WTC11 (cell line): ENCODE measurements at regions not wholly inside any gene's neighbourhood (a gene's known extent, or its start where the extent isn't known, plus 50 kb on each side); places are given as distances from the start of the nearest gene placed in this dataset.

Source experiments
- ATAC-seq: fragments of 200-7000 bp; cut with Tn5 transposase; 2 replicates; pipeline ENCODE4 v1.10.0; 2021; ENCODE audit warnings: mild to moderate bottlenecking, moderate library complexity
- CTCF ChIA-PET: fragments of 300-600 bp; sonication (Branson Sonifier 250); formaldehyde crosslinking; loops from one replicate; lab custom pipeline; 2021; ENCODE audit warnings: antibody characterized with exemption; lab: Charles Lee
- POLR2A ChIA-PET: fragments of 350-600 bp; sonication (Branson Sonifier 250); formaldehyde crosslinking; loops from one replicate; lab custom pipeline; 2021; ENCODE audit warnings: antibody characterized with exemption; lab: Charles Lee
- DNase-seq: peaks from one replicate; pipeline ENCODE4 v3.0.0; 2021; ENCODE audit warnings: low spot score
- H3K27ac Mint-ChIP-seq: 2 replicates; pipeline ENCODE4 v1.8.0; 2021; ENCODE audit warnings: mixed read lengths
- H3K27me3 Mint-ChIP-seq: 2 replicates; pipeline ENCODE4 v1.8.0; 2021; ENCODE audit warnings: low read depth, mild to moderate bottlenecking, moderate library complexity, mixed read lengths
- H3K36me3 Mint-ChIP-seq: 2 replicates; pipeline ENCODE4 v1.8.0; 2021; ENCODE audit warnings: mixed read lengths
- H3K4me1 Mint-ChIP-seq: 2 replicates; pipeline ENCODE4 v1.8.0; 2022; ENCODE audit warnings: mixed read lengths
- H3K4me3 Mint-ChIP-seq: 2 replicates; pipeline ENCODE4 v1.8.0; 2021; ENCODE audit warnings: mild to moderate bottlenecking, moderate library complexity, mixed read lengths
- H3K9me3 Mint-ChIP-seq: 2 replicates; pipeline ENCODE4 v1.8.0; 2021; ENCODE audit warnings: mixed read lengths
- AR ChIP-seq: fragments of 250-450 bp; sonication (Bioruptor Pico); IDR thresholded peaks from 2 replicates; pipeline ENCODE4 v1.9.0; 2021; ENCODE audit warnings: mild to moderate bottlenecking
- FOXJ3 ChIP-seq: sonication (generic); formaldehyde crosslinking; IDR thresholded peaks from 2 replicates; pipeline ENCODE4 v1.9.0; 2021; ENCODE audit warnings: missing genetic modification reagents, mild to moderate bottlenecking, borderline replicate concordance
- MAX ChIP-seq: sonication (generic); formaldehyde crosslinking; IDR thresholded peaks from 2 replicates; pipeline ENCODE4 v1.8.0; 2022; ENCODE audit warnings: mild to moderate bottlenecking, missing genetic modification reagents
- MYBL2 ChIP-seq: sonication (generic); formaldehyde crosslinking; IDR thresholded peaks from 2 replicates; pipeline ENCODE4 v1.8.1; 2023; ENCODE audit warnings: mild to moderate bottlenecking, moderate library complexity, missing genetic modification reagents
- OVOL2 ChIP-seq: fragments of 250-450 bp; sonication (Bioruptor Pico); IDR thresholded peaks from 2 replicates; pipeline ENCODE4 v1.9.0; 2021; ENCODE audit warnings: mild to moderate bottlenecking, borderline replicate concordance
- PRRX2 ChIP-seq: fragments of 250-450 bp; sonication (Bioruptor Pico); IDR thresholded peaks from 2 replicates; pipeline ENCODE4 v1.8.0; 2021; ENCODE audit warnings: mild to moderate bottlenecking
- SOX15 ChIP-seq: fragments of 250-450 bp; sonication (Bioruptor Pico); IDR thresholded peaks from 2 replicates; pipeline ENCODE4 v1.9.0; 2021; ENCODE audit warnings: mild to moderate bottlenecking
- SP1 ChIP-seq: sonication (generic); formaldehyde crosslinking; conservative IDR thresholded peaks from 2 replicates; pipeline ENCODE4 v1.8.1; 2022; ENCODE audit warnings: missing genetic modification reagents
- ZNF138 ChIP-seq: sonication (generic); formaldehyde crosslinking; conservative IDR thresholded peaks from 2 replicates; pipeline ENCODE4 v1.8.1; 2022; ENCODE audit warnings: mild to moderate bottlenecking, moderate library complexity, missing genetic modification reagents
- ZNF317 ChIP-seq: sonication (generic); formaldehyde crosslinking; IDR thresholded peaks from 2 replicates; pipeline ENCODE4 v1.8.1; 2023; ENCODE audit warnings: low read depth, mild to moderate bottlenecking, moderate library complexity, missing genetic modification reagents, borderline replicate concordance
- ZNF423 ChIP-seq: fragments of 250-450 bp; sonication (Bioruptor Pico); IDR thresholded peaks from 2 replicates; pipeline ENCODE4 v2.1.2; 2022; ENCODE audit warnings: mild to moderate bottlenecking, moderate library complexity
- TF ChIP-seq, protein P1 (sequence below): sonication (generic); formaldehyde crosslinking; conservative IDR thresholded peaks from 2 replicates; pipeline ENCODE4 v1.8.1; 2023; ENCODE audit warnings: mild to moderate bottlenecking, low read depth, missing genetic modification reagents, moderate library complexity
- TF ChIP-seq, protein P2 (sequence below): sonication (generic); formaldehyde crosslinking; IDR thresholded peaks from 2 replicates; pipeline ENCODE4 v1.8.0; 2023; ENCODE audit warnings: missing genetic modification reagents
- TF ChIP-seq, protein P3 (sequence below): fragments of 250-450 bp; sonication (Bioruptor Pico); conservative IDR thresholded peaks from 2 replicates; pipeline ENCODE4 v1.9.0; 2021; ENCODE audit warnings: mild to moderate bottlenecking
- TF ChIP-seq, protein P4 (sequence below): sonication (generic); formaldehyde crosslinking; IDR thresholded peaks from 2 replicates; pipeline ENCODE4 v1.8.1; 2022; ENCODE audit warnings: mild to moderate bottlenecking, moderate library complexity, missing genetic modification reagents
- TF ChIP-seq, protein P5 (sequence below): sonication (generic); formaldehyde crosslinking; IDR thresholded peaks from 2 replicates; pipeline ENCODE4 v1.8.0; 2022; ENCODE audit warnings: mild to moderate bottlenecking, missing genetic modification reagents

- TF ChIP-seq, protein P1, sequence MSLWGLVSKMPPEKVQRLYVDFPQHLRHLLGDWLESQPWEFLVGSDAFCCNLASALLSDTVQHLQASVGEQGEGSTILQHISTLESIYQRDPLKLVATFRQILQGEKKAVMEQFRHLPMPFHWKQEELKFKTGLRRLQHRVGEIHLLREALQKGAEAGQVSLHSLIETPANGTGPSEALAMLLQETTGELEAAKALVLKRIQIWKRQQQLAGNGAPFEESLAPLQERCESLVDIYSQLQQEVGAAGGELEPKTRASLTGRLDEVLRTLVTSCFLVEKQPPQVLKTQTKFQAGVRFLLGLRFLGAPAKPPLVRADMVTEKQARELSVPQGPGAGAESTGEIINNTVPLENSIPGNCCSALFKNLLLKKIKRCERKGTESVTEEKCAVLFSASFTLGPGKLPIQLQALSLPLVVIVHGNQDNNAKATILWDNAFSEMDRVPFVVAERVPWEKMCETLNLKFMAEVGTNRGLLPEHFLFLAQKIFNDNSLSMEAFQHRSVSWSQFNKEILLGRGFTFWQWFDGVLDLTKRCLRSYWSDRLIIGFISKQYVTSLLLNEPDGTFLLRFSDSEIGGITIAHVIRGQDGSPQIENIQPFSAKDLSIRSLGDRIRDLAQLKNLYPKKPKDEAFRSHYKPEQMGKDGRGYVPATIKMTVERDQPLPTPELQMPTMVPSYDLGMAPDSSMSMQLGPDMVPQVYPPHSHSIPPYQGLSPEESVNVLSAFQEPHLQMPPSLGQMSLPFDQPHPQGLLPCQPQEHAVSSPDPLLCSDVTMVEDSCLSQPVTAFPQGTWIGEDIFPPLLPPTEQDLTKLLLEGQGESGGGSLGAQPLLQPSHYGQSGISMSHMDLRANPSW (CRISPR knock-in tag), result no peak
- no peak for TF ChIP-seq MYBL2
- TF ChIP-seq, protein P2, sequence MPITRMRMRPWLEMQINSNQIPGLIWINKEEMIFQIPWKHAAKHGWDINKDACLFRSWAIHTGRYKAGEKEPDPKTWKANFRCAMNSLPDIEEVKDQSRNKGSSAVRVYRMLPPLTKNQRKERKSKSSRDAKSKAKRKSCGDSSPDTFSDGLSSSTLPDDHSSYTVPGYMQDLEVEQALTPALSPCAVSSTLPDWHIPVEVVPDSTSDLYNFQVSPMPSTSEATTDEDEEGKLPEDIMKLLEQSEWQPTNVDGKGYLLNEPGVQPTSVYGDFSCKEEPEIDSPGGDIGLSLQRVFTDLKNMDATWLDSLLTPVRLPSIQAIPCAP (CRISPR knock-in tag), result no peak
- no peak for TF ChIP-seq ZNF423 (CRISPR knock-in tag)
- TF ChIP-seq SP1 (CRISPR knock-in tag), result no peak
- TF ChIP-seq ZNF317 (CRISPR knock-in tag), result no peak
Measured at GRCh38 chr13:44651724-44652123, 75.6 kb upstream of the TSC22D1 start (continued).

GRCh38 chr13:44651209-44651608, 75.1 kb upstream of the TSC22D1 start:
- ATAC-seq (no peak), DNase-seq (no peak)
- H3K9me3 Mint-ChIP-seq, result no peaks in the 10 kb centered on the region; the same call in 1 of the 2 replicates
- H3K4me1 Mint-ChIP-seq, result peaks cover 22% of the 10 kb centered on the region
- no peak overlapping the region for H3K4me3 Mint-ChIP-seq
- no peaks in the 10 kb centered on the region for H3K36me3 Mint-ChIP-seq
- ChIA-PET CTCF (interaction anchor here (2.4 kb wide), 1 partner anchor 167 kb away, joined by 8 read pairs; no protein-coding TSS in a partner anchor), POLR2A (no interaction called here)
- TF ChIP-seq SP1 (CRISPR knock-in tag), result no peak
- TF ChIP-seq, all 79 proteins: peak for 0
- Mint-ChIP-seq H3K27me3 (peaks cover 3% of the 10 kb centered on the region; the same call in 1 of the 2 replicates), H3K27ac (no peak overlapping the region)

GRCh38 chr13:44649834-44650233, 73.7 kb upstream of the TSC22D1 start:
- Mint-ChIP-seq H3K27ac (no peak overlapping the region), H3K36me3 (no peaks in the 10 kb centered on the region), H3K27me3 (peaks cover 3% of the 10 kb centered on the region; the same call in 1 of the 2 replicates), H3K4me3 (no peak overlapping the region), H3K4me1 (peaks cover 22% of the 10 kb centered on the region), H3K9me3 (no peaks in the 10 kb centered on the region; the same call in 1 of the 2 replicates)
- ATAC-seq, result no peak
- ChIA-PET CTCF (interaction anchor here (2.4 kb wide), 1 partner anchor 169 kb away, joined by 8 read pairs; no protein-coding TSS in a partner anchor), POLR2A (interaction anchor here (0.6 kb wide), 1 partner anchor 17 kb away, joined by 3 read pairs; no protein-coding TSS in a partner anchor)
- TF ChIP-seq OVOL2 (CRISPR knock-in tag), result no peak
- TF ChIP-seq, protein P3, sequence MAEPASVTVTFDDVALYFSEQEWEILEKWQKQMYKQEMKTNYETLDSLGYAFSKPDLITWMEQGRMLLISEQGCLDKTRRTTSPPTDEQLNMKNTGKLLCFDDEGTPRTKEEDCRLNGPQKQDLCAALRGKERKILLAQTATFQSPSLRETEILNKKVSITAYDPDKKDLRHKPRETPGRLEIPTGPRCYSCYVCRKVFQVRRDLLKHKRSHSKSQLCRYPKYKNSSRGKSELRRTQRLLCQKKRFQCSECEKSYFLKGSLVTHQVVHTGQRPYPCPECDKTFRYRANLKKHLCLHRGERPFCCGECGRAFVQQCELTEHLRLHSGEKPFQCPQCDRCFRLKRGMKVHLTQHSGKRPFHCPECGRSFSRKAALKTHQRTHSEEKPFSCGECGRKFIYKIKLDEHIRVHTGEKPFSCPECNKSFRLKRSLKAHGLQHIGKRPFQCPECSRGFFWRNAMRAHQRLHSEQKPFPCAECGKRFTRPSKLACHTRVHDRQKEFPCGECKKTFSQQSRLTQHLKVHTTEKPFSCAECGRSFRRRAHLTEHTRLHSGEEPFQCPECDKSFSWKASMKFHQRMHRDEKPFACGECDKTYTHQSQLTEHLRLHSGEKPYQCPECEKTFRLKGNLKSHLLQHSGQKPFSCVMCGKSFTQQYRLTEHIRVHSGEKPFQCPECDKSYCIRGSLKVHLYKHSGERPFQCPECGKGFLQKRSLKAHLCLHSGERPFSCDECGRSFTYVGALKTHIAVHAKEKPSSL (CRISPR knock-in tag), result no peak
- no peak for TF ChIP-seq SOX15 (CRISPR knock-in tag)
- TF ChIP-seq, protein P4, sequence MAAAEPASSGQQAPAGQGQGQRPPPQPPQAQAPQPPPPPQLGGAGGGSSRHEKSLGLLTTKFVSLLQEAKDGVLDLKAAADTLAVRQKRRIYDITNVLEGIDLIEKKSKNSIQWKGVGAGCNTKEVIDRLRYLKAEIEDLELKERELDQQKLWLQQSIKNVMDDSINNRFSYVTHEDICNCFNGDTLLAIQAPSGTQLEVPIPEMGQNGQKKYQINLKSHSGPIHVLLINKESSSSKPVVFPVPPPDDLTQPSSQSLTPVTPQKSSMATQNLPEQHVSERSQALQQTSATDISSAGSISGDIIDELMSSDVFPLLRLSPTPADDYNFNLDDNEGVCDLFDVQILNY (CRISPR knock-in tag), result no peak
- TF ChIP-seq FOXJ3, result no peak
- TF ChIP-seq PRRX2, result no peak
- no peak for TF ChIP-seq ZNF138 (CRISPR knock-in tag)
- DNase-seq, result no peak

- H3K27ac Mint-ChIP-seq, result no peak overlapping the region
- H3K4me1 Mint-ChIP-seq, result peaks cover 22% of the 10 kb centered on the region
- CTCF ChIA-PET, result no interaction called here
Measured at GRCh38 chr13:44649104-44649428, 72.9 kb upstream of the TSC22D1 start.

More at GRCh38 chr13:44649104-44649428, 72.9 kb upstream of the TSC22D1 start:
- POLR2A ChIA-PET, result no interaction called here
- Mint-ChIP-seq H3K27me3 (peaks cover 3% of the 10 kb centered on the region; the same call in 1 of the 2 replicates), H3K4me3 (peak overlapping the region; percentile 49), H3K9me3 (no peaks in the 10 kb centered on the region; the same call in 1 of the 2 replicates), H3K36me3 (no peaks in the 10 kb centered on the region)
- no peak for DNase-seq
- ATAC-seq, result peak; percentile 97
- TF ChIP-seq AR, result no peak
- peak; percentile 26; the same call in 1 of the 2 replicates for TF ChIP-seq MAX (CRISPR knock-in tag)
- TF ChIP-seq MYBL2, result no peak
- TF ChIP-seq, protein P5, sequence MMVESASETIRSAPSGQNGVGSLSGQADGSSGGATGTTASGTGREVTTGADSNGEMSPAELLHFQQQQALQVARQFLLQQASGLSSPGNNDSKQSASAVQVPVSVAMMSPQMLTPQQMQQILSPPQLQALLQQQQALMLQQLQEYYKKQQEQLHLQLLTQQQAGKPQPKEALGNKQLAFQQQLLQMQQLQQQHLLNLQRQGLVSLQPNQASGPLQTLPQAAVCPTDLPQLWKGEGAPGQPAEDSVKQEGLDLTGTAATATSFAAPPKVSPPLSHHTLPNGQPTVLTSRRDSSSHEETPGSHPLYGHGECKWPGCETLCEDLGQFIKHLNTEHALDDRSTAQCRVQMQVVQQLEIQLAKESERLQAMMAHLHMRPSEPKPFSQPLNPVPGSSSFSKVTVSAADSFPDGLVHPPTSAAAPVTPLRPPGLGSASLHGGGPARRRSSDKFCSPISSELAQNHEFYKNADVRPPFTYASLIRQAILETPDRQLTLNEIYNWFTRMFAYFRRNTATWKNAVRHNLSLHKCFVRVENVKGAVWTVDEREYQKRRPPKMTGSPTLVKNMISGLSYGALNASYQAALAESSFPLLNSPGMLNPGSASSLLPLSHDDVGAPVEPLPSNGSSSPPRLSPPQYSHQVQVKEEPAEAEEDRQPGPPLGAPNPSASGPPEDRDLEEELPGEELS (CRISPR knock-in tag), result peak; percentile 20; the same call in 1 of the 2 replicates
